H9 (cell line): ENCODE measurements at regions not wholly inside any gene's neighbourhood (a gene's known extent, or its start where the extent isn't known, plus 50 kb on each side); places are given as distances from the start of the nearest gene placed in this dataset.

ENCODE experiments used
- DNase-seq: peaks from one replicate; pipeline ENCODE4 v3.0.0-alpha.2; 2017
- H2AFZ ChIP-seq: one replicate; pipeline ENCODE4 v1.6.1; 2013; ENCODE audit warnings: mild to moderate bottlenecking, low read length, control low read depth, moderate library complexity
- H2AK5ac ChIP-seq: 2 replicates; pipeline ENCODE4 v1.6.1; 2013; ENCODE audit warnings: low read length, control low read depth, mixed read lengths; ENCODE audit not compliant: insufficient read length
- H2BK120ac ChIP-seq: one replicate; pipeline ENCODE4 v1.6.1; 2013; ENCODE audit warnings: low read depth, mild to moderate bottlenecking, low read length, control low read depth, inconsistent platforms; ENCODE audit not compliant: poor library complexity, severe bottlenecking
- H2BK12ac ChIP-seq: 2 replicates; pipeline ENCODE4 v1.6.1; 2013; ENCODE audit warnings: low read length, control low read depth, mixed read lengths, low read depth; ENCODE audit not compliant: insufficient read length
- H2BK15ac ChIP-seq: 2 replicates; pipeline ENCODE4 v1.6.1; 2013; ENCODE audit warnings: low read depth, low read length, control low read depth
- H2BK20ac ChIP-seq: one replicate; pipeline ENCODE4 v1.6.1; 2013; ENCODE audit warnings: low read depth, mild to moderate bottlenecking, low read length, control low read depth, inconsistent platforms; ENCODE audit not compliant: poor library complexity, severe bottlenecking
- H2BK5ac ChIP-seq: 2 replicates; pipeline ENCODE4 v1.6.1; 2013; ENCODE audit warnings: low read length, control low read depth, mixed read lengths; ENCODE audit not compliant: insufficient read length
- H3K14ac ChIP-seq: 2 replicates; pipeline ENCODE4 v1.6.1; 2013; ENCODE audit warnings: low read length, control low read depth; ENCODE audit not compliant: insufficient read depth
- H3K18ac ChIP-seq: 2 replicates; pipeline ENCODE4 v1.6.1; 2013; ENCODE audit warnings: low read depth, mild to moderate bottlenecking, mixed read lengths, low read length, control low read depth; ENCODE audit not compliant: insufficient read length
- H3K23ac ChIP-seq: 2 replicates; pipeline ENCODE4 v1.6.1; 2013; ENCODE audit warnings: low read length, control low read depth, mixed read lengths, low read depth; ENCODE audit not compliant: insufficient read length
- H3K23me2 ChIP-seq: 2 replicates; pipeline ENCODE4 v1.6.1; 2013; ENCODE audit warnings: low read depth, mild to moderate bottlenecking, mixed read lengths, low read length, control low read depth; ENCODE audit not compliant: insufficient read length, poor library complexity, severe bottlenecking
- H3K27ac ChIP-seq: 2 replicates; pipeline ENCODE4 v1.5.1; 2013; ENCODE audit warnings: low read length, control low read depth, mixed read lengths, low read depth; ENCODE audit not compliant: insufficient read length
- H3K27me3 ChIP-seq: 2 replicates; pipeline ENCODE4 v1.6.1; 2013; ENCODE audit warnings: low read length, control low read depth, inconsistent platforms; ENCODE audit not compliant: insufficient read depth
- H3K4ac ChIP-seq: 2 replicates; pipeline ENCODE4 v1.6.1; 2013; ENCODE audit warnings: low read depth, mild to moderate bottlenecking, control low read depth, inconsistent platforms, low read length, moderate library complexity
- H3K4me1 ChIP-seq: 2 replicates; pipeline ENCODE4 v1.6.1; 2013; ENCODE audit warnings: low read length, control low read depth, inconsistent platforms; ENCODE audit not compliant: insufficient read depth
- H3K4me2 ChIP-seq: 2 replicates; pipeline ENCODE4 v1.6.1; 2013; ENCODE audit warnings: low read length, control low read depth, mixed read lengths; ENCODE audit not compliant: insufficient read length, insufficient read depth
- H3K56ac ChIP-seq: 2 replicates; pipeline ENCODE4 v1.6.1; 2013; ENCODE audit warnings: low read depth, mild to moderate bottlenecking, mixed read lengths, low read length, control low read depth; ENCODE audit not compliant: insufficient read length
- H3K79me1 ChIP-seq: 2 replicates; pipeline ENCODE4 v1.6.1; 2013; ENCODE audit warnings: low read depth, mild to moderate bottlenecking, moderate library complexity, low read length, control low read depth, inconsistent platforms; ENCODE audit not compliant: insufficient read depth, poor library complexity, severe bottlenecking
- H3K79me2 ChIP-seq: 2 replicates; pipeline ENCODE4 v1.6.1; 2013; ENCODE audit warnings: low read length, control low read depth, inconsistent platforms; ENCODE audit not compliant: insufficient read depth
- H3K9ac ChIP-seq: 2 replicates; pipeline ENCODE4 v1.6.1; 2013; ENCODE audit warnings: low read length, control low read depth, mixed read lengths; ENCODE audit not compliant: insufficient read length; ENCODE audit errors: extremely low read depth
- H3K9me3 ChIP-seq: one replicate; pipeline ENCODE4 v1.6.1; 2013; ENCODE audit warnings: low read depth, low read length, inconsistent platforms; ENCODE audit not compliant: control insufficient read depth
- H3T11ph ChIP-seq: one replicate; pipeline ENCODE4 v1.6.1; 2013; ENCODE audit warnings: mild to moderate bottlenecking, low read length, control low read depth, inconsistent platforms
- H4K20me1 ChIP-seq: one replicate; pipeline ENCODE4 v1.6.1; 2013; ENCODE audit not compliant: control insufficient read depth, insufficient read length, insufficient read depth
- H4K5ac ChIP-seq: 2 replicates; pipeline ENCODE4 v1.6.1; 2013; ENCODE audit warnings: low read depth, mild to moderate bottlenecking, mixed read lengths, low read length, control low read depth; ENCODE audit not compliant: insufficient read length
- H4K8ac ChIP-seq: replicated peaks from 2 replicates; pipeline ENCODE4 v1.6.1; 2013; ENCODE audit warnings: low read length, control low read depth, mixed read lengths, low read depth; ENCODE audit not compliant: insufficient read length
- H4K91ac ChIP-seq: 2 replicates; pipeline ENCODE4 v1.6.1; 2013; ENCODE audit warnings: low read depth, mild to moderate bottlenecking, moderate library complexity, mixed read lengths, low read length, control low read depth; ENCODE audit not compliant: insufficient read length
- H3K27ac Mint-ChIP-seq, 3 experiments: 2 replicates in 2 of 3; 3 replicates in 1 of 3; pipeline ENCODE4 v1.8.0; 2020 to 2021; ENCODE audit warnings: mixed read lengths in 3 of 3, mild to moderate bottlenecking in 1 of 3, moderate library complexity in 1 of 3
- H3K27me3 Mint-ChIP-seq: 2 replicates; pipeline ENCODE4 v1.8.0; 2021; ENCODE audit warnings: low read depth, mild to moderate bottlenecking, moderate library complexity, mixed read lengths
- H3K36me3 Mint-ChIP-seq, 3 experiments: 2 replicates in 2 of 3; 3 replicates in 1 of 3; pipeline ENCODE4 v1.8.0; 2020 to 2021; ENCODE audit warnings: low read depth in 3 of 3, mixed read lengths in 3 of 3; ENCODE audit not compliant: insufficient read depth in 1 of 3
- H3K4me1 Mint-ChIP-seq, 2 experiments: 2 replicates each; pipeline ENCODE4 v1.8.0; 2020; ENCODE audit warnings: mixed read lengths in 2 of 2
- H3K4me3 Mint-ChIP-seq, 2 experiments: 2 replicates in 1 of 2; 3 replicates in 1 of 2; pipeline ENCODE4 v1.8.0; 2020 to 2021; ENCODE audit warnings: mild to moderate bottlenecking in 2 of 2, mixed read lengths in 2 of 2, moderate library complexity in 1 of 2
- H3K9me3 Mint-ChIP-seq, 2 experiments: 2 replicates in 1 of 2; 3 replicates in 1 of 2; pipeline ENCODE4 v1.8.0; 2020; ENCODE audit warnings: mild to moderate bottlenecking in 2 of 2, mixed read lengths in 2 of 2, moderate library complexity in 1 of 2
- WGBS: extraction: QIAGEN DNeasy Blood & Tissue Kit; methylation state at CpG from one replicate; pipeline ENCODE4 v1.1.7; 2013; ENCODE audit warnings: missing lambda C conversion rate, low lambda C conversion rate, mixed read lengths; ENCODE audit not compliant: insufficient read length; ENCODE audit errors: extremely low coverage; 5-methylcytosine and 5-hydroxymethylcytosine counted together
- TF ChIP-seq, protein P1 (sequence below): fragments of 200-600 bp; sonication (generic); conservative IDR thresholded peaks from 3 replicates; pipeline ENCODE4 v1.8.0; 2021; ENCODE audit warnings: antibody characterized with exemption, mild to moderate bottlenecking

DNA sequence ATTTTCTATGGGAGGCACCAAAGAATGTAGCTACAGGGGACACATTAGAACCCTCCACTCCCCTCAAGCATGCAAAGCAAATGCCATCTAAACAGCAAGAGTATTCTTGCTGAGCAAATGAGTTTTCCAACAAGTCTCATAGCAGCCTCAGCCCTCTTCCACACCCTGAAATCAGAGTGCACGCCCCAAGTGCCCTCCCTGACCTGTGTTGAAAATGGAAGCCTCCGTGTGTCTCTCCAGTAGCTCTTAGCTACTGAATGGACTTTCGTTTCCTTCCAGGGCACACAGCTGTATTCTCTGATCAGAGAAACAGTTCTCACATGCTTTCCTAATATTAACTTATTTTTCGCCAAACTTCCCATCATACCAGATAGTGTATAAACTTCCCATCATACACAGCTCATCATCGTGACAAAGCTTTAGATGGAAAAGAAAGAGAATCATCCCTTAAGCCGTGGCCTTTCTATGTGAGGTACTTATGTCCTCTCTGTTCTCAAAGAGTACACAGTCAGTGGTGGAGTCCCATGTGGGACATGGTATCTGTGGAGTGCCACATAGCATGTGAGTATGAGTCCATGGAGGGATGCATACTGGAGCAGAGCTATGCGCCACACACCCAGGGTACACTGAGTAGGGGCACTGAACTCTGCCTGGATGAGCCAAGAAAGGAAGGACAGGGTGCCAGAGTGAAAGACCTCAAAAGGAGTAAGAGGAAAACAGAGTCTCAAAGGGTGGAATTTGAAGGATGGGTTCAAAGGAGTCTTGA is 434.5 kb downstream of the MCTP2 start:
- H3K27me3 ChIP-seq: no peaks in the 10 kb centered on the region
- no peak overlapping the region for H3K4ac ChIP-seq
- no peak overlapping the region for H2BK15ac ChIP-seq
- H3K4me2 ChIP-seq: no peak overlapping the region
- no peak overlapping the region for H2BK20ac ChIP-seq
- no peak overlapping the region for H3K9ac ChIP-seq
- TF ChIP-seq, protein P1, sequence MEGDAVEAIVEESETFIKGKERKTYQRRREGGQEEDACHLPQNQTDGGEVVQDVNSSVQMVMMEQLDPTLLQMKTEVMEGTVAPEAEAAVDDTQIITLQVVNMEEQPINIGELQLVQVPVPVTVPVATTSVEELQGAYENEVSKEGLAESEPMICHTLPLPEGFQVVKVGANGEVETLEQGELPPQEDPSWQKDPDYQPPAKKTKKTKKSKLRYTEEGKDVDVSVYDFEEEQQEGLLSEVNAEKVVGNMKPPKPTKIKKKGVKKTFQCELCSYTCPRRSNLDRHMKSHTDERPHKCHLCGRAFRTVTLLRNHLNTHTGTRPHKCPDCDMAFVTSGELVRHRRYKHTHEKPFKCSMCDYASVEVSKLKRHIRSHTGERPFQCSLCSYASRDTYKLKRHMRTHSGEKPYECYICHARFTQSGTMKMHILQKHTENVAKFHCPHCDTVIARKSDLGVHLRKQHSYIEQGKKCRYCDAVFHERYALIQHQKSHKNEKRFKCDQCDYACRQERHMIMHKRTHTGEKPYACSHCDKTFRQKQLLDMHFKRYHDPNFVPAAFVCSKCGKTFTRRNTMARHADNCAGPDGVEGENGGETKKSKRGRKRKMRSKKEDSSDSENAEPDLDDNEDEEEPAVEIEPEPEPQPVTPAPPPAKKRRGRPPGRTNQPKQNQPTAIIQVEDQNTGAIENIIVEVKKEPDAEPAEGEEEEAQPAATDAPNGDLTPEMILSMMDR: no peak
- H3K14ac ChIP-seq: no peak overlapping the region
- no peaks in the 10 kb centered on the region for H3K79me1 ChIP-seq
- H3K9me3 Mint-ChIP-seq: no peaks in the 10 kb centered on the region
- no peaks in the 10 kb centered on the region for H3K36me3 Mint-ChIP-seq
- no peak overlapping the region; a peak in 2 of 7 replicates for H3K27ac Mint-ChIP-seq
- no peaks in the 10 kb centered on the region for H4K20me1 ChIP-seq
- WGBS: no CpG with 5 or more reads among the region's 7 CpGs
- no peak overlapping the region for H2BK120ac ChIP-seq
- H3K23me2 ChIP-seq: no peaks in the 10 kb centered on the region
- H3K9me3 ChIP-seq: no peaks in the 10 kb centered on the region
- no peak overlapping the region for H3T11ph ChIP-seq
- no peak overlapping the region for H2BK12ac ChIP-seq
- no peak overlapping the region for H2AK5ac ChIP-seq
- H4K8ac ChIP-seq: no peak overlapping the region
- H3K4me1 ChIP-seq: no peaks in the 10 kb centered on the region
- no peak overlapping the region for H3K4me3 Mint-ChIP-seq
- no peak overlapping the region for H2BK5ac ChIP-seq
- peaks cover 0 to 2% of the 10 kb centered on the region in 2 experiments; a peak in 1 of 4 replicates for H3K4me1 Mint-ChIP-seq
- no peak overlapping the region for H3K27ac ChIP-seq
- no peak overlapping the region for H3K23ac ChIP-seq
- no peak overlapping the region for H2AFZ ChIP-seq
- H3K27me3 Mint-ChIP-seq: peaks cover 1% of the 10 kb centered on the region; the same call in 1 of the 2 replicates
- no peak overlapping the region for H3K18ac ChIP-seq
- no peaks in the 10 kb centered on the region for H3K79me2 ChIP-seq
- no peak overlapping the region for H4K5ac ChIP-seq
- H4K91ac ChIP-seq: no peak overlapping the region
- no peak for DNase-seq
- H3K56ac ChIP-seq: no peak overlapping the region
